DOHH2 (cell line): ENCODE measurements at regions not wholly inside any gene's neighbourhood (a gene's known extent, or its start where the extent isn't known, plus 50 kb on each side); places are given as distances from the start of the nearest gene placed in this dataset.
"Not testable (repeated sequence)": the region's sequence is repeated elsewhere in the genome, so short reads cannot be mapped to it uniquely, and the experiment has no call there.

Experiments used
- H3F3A ChIP-seq: fragments of 200-600 bp; sonication (generic), shearing (Covaris generic); 2 replicates; pipeline ENCODE4 v1.6.0; 2016; ENCODE audit warnings: antibody characterized with exemption, mild to moderate bottlenecking; ENCODE audit not compliant: control insufficient read depth, insufficient read depth
- H3K27ac ChIP-seq: fragments of 200-600 bp; sonication (generic); 2 replicates; pipeline ENCODE4 v1.5.1; 2014; ENCODE audit warnings: low read depth, mild to moderate bottlenecking, low read length, moderate library complexity
- H3K27me3 ChIP-seq: fragments of 200-600 bp; sonication (generic); 2 replicates; pipeline ENCODE4 v1.6.1; 2014; ENCODE audit warnings: mild to moderate bottlenecking, low read length, mixed read lengths; ENCODE audit not compliant: control insufficient read depth
- H3K36me3 ChIP-seq: fragments of 200-600 bp; sonication (generic); 2 replicates; pipeline ENCODE4 v1.6.1; 2014; ENCODE audit warnings: mild to moderate bottlenecking, low read length, moderate library complexity, mixed read lengths; ENCODE audit not compliant: control insufficient read depth
- H3K4me1 ChIP-seq: fragments of 200-600 bp; sonication (generic); 2 replicates; pipeline ENCODE4 v1.6.1; 2014; ENCODE audit warnings: mild to moderate bottlenecking, low read length, mixed read lengths; ENCODE audit not compliant: control insufficient read depth
- H3K4me2 ChIP-seq: fragments of 200-600 bp; sonication (generic); 2 replicates; pipeline ENCODE4 v1.6.0; 2014; ENCODE audit warnings: mild to moderate bottlenecking, low read length, moderate library complexity
- H3K4me3 ChIP-seq: fragments of 200-600 bp; sonication (generic); 2 replicates; pipeline ENCODE4 v1.5.1; 2014; ENCODE audit warnings: mild to moderate bottlenecking, low read length, mixed read lengths
- H3K79me2 ChIP-seq: fragments of 200-600 bp; sonication (generic); 2 replicates; pipeline ENCODE4 v1.6.1; 2014; ENCODE audit warnings: mild to moderate bottlenecking, low read length, mixed read lengths; ENCODE audit not compliant: control insufficient read depth
- H3K9me2 ChIP-seq: fragments of 200-600 bp; sonication (generic); replicated peaks from 2 replicates; pipeline ENCODE4 v1.6.1; 2014; ENCODE audit warnings: mild to moderate bottlenecking, low read length, mixed read lengths; ENCODE audit not compliant: control insufficient read depth
- H3K9me3 ChIP-seq: fragments of 200-600 bp; sonication (generic); 2 replicates; pipeline ENCODE4 v1.6.1; 2014; ENCODE audit warnings: antibody characterized with exemption, low read length, mixed read lengths; ENCODE audit not compliant: control insufficient read depth, insufficient read depth
- H4K20me1 ChIP-seq: fragments of 200-600 bp; sonication (generic); 2 replicates; pipeline ENCODE4 v1.6.0; 2014; ENCODE audit warnings: low read depth, mild to moderate bottlenecking, antibody characterized with exemption, low read length, moderate library complexity; ENCODE audit not compliant: control insufficient read depth, insufficient read depth
- CTCF ChIP-seq: fragments of 200-600 bp; sonication (generic); IDR thresholded peaks from one replicate; pipeline ENCODE4 v1.5.1; 2014; ENCODE audit warnings: antibody characterized with exemption, mild to moderate bottlenecking, low read depth, low read length; ENCODE audit not compliant: poor library complexity, severe bottlenecking
- EZH2phosphoT487 ChIP-seq: fragments of 200-600 bp; sonication (generic); IDR thresholded peaks from 2 replicates; pipeline ENCODE4 v1.6.1; 2017; ENCODE audit warnings: borderline replicate concordance, mild to moderate bottlenecking, antibody characterized with exemption, low read length, moderate library complexity, mixed read lengths

DNA sequence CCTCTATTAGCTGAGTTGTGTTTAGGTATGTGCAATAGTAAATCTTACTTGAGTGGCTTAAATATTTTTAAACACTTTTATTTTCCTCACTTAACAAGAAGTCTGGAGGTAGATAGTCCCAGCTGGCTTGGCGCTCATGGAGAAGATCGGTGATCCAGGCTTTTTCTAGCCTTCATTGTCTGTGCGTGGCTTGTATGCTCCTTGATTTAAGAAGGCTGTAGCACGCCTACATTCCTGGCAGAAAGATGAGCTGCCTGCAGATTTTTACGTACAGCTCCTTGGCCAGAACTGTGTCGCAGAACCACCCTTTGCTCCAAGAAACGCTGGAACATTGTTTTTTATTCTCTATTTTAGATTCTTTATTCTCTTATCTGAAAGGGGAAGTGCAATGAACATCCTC is 284.1 kb downstream of the KIF20B start:
- H3K27me3 ChIP-seq = no peaks in the 10 kb centered on the region
- TF ChIP-seq CTCF = no peak
- TF ChIP-seq EZH2phosphoT487 = no peak
- no peaks in the 10 kb centered on the region for H3K4me1 ChIP-seq
- H3K9me2 ChIP-seq = no peaks in the 10 kb centered on the region
- no peak overlapping the region for H3K4me2 ChIP-seq
- no peaks in the 10 kb centered on the region for H4K20me1 ChIP-seq
- no peaks in the 10 kb centered on the region for H3F3A ChIP-seq
- H3K9me3 ChIP-seq = no peaks in the 10 kb centered on the region
- H3K27ac ChIP-seq = no peak overlapping the region
- no peak overlapping the region for H3K4me3 ChIP-seq
- no peaks in the 10 kb centered on the region for H3K79me2 ChIP-seq
- H3K36me3 ChIP-seq = no peaks in the 10 kb centered on the region

- not testable (repeated sequence) for H3K9me3 ChIP-seq, H3K79me2 ChIP-seq, H3K4me2 ChIP-seq, H3K36me3 ChIP-seq, H3K27me3 ChIP-seq, H3K4me1 ChIP-seq, H3F3A ChIP-seq, H3K4me3 ChIP-seq, H3K27ac ChIP-seq, H3K9me2 ChIP-seq, H4K20me1 ChIP-seq
Measured at GRCh38 chr10:89988361-89988760, 287.0 kb downstream of the KIF20B start.

DNA sequence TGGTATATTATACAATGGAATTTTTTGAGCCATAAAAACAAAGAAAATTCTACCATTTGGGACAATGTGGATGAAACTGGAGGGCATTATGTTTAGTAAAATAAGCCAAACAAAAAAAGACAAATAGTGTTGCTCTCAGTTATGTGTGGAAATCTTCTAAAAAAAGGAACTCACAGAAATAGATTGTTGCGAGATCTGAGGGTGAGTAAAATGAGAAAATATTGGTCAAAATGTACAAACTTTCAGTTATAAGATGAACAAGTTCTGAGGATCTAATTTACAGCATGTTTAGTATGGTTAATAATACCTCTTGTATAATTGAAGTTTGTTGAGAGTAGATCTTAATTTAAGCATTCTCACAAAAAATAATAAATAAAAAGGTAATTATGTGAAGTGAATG is 291.2 kb downstream of the KIF20B start:
- Histone ChIP-seq H3F3A (no peaks in the 10 kb centered on the region), H3K9me2 (no peaks in the 10 kb centered on the region), H3K9me3 (no peaks in the 10 kb centered on the region), H3K27ac (no peak overlapping the region), H4K20me1 (no peaks in the 10 kb centered on the region), H3K36me3 (no peaks in the 10 kb centered on the region), H3K4me1 (no peaks in the 10 kb centered on the region), H3K27me3 (no peaks in the 10 kb centered on the region), H3K4me2 (no peak overlapping the region), H3K79me2 (no peaks in the 10 kb centered on the region), H3K4me3 (no peak overlapping the region)
- TF ChIP-seq CTCF (no peak), EZH2phosphoT487 (no peak)

DNA sequence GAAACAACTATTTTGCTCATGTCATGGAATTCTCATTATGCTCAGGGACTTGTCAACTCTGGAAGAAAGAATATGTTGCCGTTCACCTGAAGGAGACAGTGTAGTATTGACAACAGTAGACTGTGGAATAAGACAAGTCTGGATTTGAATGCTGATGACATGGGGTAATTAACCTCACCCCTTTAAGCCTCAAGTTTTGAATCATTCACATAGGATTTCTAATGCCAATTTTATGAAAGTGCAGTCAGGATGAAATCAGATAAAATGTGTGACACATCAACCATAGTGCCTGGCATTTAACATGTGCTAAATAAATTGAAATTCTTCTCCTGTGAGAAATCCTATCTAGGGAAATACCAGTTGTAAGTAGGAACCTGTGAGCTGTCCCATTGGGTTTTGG is 305.8 kb downstream of the KIF20B start:
- Histone ChIP-seq H3K27me3 (no peaks in the 10 kb centered on the region), H3K36me3 (no peaks in the 10 kb centered on the region), H4K20me1 (no peaks in the 10 kb centered on the region), H3K4me1 (no peaks in the 10 kb centered on the region), H3K9me2 (no peaks in the 10 kb centered on the region), H3K9me3 (no peaks in the 10 kb centered on the region), H3K4me3 (no peak overlapping the region), H3K79me2 (no peaks in the 10 kb centered on the region), H3K27ac (no peak overlapping the region), H3K4me2 (no peak overlapping the region), H3F3A (no peaks in the 10 kb centered on the region)
- TF ChIP-seq EZH2phosphoT487 (no peak), CTCF (no peak)

- H3K79me2 ChIP-seq, H3K9me2 ChIP-seq, H4K20me1 ChIP-seq, H3K4me2 ChIP-seq, H3K27me3 ChIP-seq, H3K4me1 ChIP-seq, H3F3A ChIP-seq, H3K27ac ChIP-seq, H3K4me3 ChIP-seq, H3K36me3 ChIP-seq, H3K9me3 ChIP-seq: not testable (repeated sequence)
Measured at GRCh38 chr10:90011281-90011680, 309.9 kb downstream of the KIF20B start.
